ENCODE measurements at regions not wholly inside any gene's neighbourhood (a gene's known extent, or its start where the extent isn't known, plus 50 kb on each side); places are given as distances from the start of the nearest gene placed in this dataset.

GRCh38 chr4:189385579-189385978 lies 555.1 kb upstream of the FRG1 start:
- Histone ChIP-seq H3K4me2 (ENCODE audit: low read length) (no peak overlapping the region), H3K27ac (ENCODE audit: low read length) (no peak overlapping the region), H3K79me2 (ENCODE audit: low read length) (no peaks in the 10 kb centered on the region), H3K9me2 (replicated peaks; ENCODE audit: low read length) (no peaks in the 10 kb centered on the region), H3K4me1 (ENCODE audit: insufficient read depth, low read length) (no peaks in the 10 kb centered on the region), H3K27me3 (ENCODE audit: low read length) (no peaks in the 10 kb centered on the region), H3K9me3 (ENCODE audit: low read length) (no peaks in the 10 kb centered on the region), H3F3A (ENCODE audit: low read length, unreplicated experiment) (no peaks in the 10 kb centered on the region), H2AFZ (ENCODE audit: low read length) (no peak overlapping the region), H4K20me1 (ENCODE audit: low read length) (no peaks in the 10 kb centered on the region), H3K4me3 (ENCODE audit: low read length) (no peak overlapping the region), H3K9ac (ENCODE audit: low read length) (no peak overlapping the region), H3K36me3 (ENCODE audit: low read depth, low read length) (no peaks in the 10 kb centered on the region)
- BruUV-seq (replicated peaks) = no TSS peak
- DNase-seq = no peak
- CTCF ChIA-PET = no interaction called here
- no peak for ATAC-seq
- TF ChIP-seq EZH2phosphoT487 (IDR thresholded peaks at IDR 0.05; ENCODE audit: borderline replicate concordance, low read length) (no peak), EZH2 (IDR thresholded peaks at IDR 0.05; ENCODE audit: low read length, unreplicated experiment) (no peak)
- TF ChIP-seq, protein P1, sequence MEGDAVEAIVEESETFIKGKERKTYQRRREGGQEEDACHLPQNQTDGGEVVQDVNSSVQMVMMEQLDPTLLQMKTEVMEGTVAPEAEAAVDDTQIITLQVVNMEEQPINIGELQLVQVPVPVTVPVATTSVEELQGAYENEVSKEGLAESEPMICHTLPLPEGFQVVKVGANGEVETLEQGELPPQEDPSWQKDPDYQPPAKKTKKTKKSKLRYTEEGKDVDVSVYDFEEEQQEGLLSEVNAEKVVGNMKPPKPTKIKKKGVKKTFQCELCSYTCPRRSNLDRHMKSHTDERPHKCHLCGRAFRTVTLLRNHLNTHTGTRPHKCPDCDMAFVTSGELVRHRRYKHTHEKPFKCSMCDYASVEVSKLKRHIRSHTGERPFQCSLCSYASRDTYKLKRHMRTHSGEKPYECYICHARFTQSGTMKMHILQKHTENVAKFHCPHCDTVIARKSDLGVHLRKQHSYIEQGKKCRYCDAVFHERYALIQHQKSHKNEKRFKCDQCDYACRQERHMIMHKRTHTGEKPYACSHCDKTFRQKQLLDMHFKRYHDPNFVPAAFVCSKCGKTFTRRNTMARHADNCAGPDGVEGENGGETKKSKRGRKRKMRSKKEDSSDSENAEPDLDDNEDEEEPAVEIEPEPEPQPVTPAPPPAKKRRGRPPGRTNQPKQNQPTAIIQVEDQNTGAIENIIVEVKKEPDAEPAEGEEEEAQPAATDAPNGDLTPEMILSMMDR (conservative IDR thresholded peaks at IDR 0.05; ENCODE audit: low read depth, low read length) = no peak
- POLR2A ChIA-PET (ENCODE audit: unreplicated experiment) = interaction anchor here (0.7 kb wide), 1 partner anchor 475 kb away, joined by 3 read pairs; no protein-coding TSS in a partner anchor
- intact Hi-C loops (cut with micrococcal nuclease) = no loop called here

DNA sequence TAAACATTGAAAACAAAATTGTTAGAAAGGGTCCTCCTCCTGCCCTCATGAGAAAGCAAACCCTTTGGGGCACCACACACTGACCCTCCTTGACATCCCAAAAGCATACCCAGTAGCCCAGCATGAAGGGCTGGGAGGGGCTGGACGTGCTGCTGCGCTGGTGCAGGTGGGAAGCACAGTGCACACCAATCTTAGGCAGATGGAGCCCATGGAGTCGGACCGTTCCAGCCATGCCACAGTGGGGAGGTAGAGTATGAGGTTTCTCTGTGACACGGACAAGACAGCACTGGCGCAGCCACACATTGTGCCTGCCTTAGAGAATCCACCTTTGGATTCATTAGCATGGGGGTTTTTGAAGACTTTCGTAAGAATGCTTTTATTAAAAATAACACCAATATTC lies 544.2 kb upstream of the FRG1 start:
- Histone ChIP-seq H3K36me3 (ENCODE audit: low read depth, low read length) (no peaks in the 10 kb centered on the region), H3K4me2 (ENCODE audit: low read length) (no peak overlapping the region), H3F3A (ENCODE audit: low read length, unreplicated experiment) (no peaks in the 10 kb centered on the region), H3K9ac (ENCODE audit: low read length) (no peak overlapping the region), H2AFZ (ENCODE audit: low read length) (no peak overlapping the region), H3K9me2 (replicated peaks; ENCODE audit: low read length) (no peaks in the 10 kb centered on the region), H4K20me1 (ENCODE audit: low read length) (no peaks in the 10 kb centered on the region), H3K27ac (ENCODE audit: low read length) (no peak overlapping the region), H3K27me3 (ENCODE audit: low read length) (no peaks in the 10 kb centered on the region), H3K79me2 (ENCODE audit: low read length) (no peaks in the 10 kb centered on the region), H3K4me1 (ENCODE audit: insufficient read depth, low read length) (no peaks in the 10 kb centered on the region), H3K9me3 (ENCODE audit: low read length) (no peaks in the 10 kb centered on the region), H3K4me3 (ENCODE audit: low read length) (no peak overlapping the region)
- TF ChIP-seq EZH2 (IDR thresholded peaks at IDR 0.05; ENCODE audit: low read length, unreplicated experiment) (no peak), EZH2phosphoT487 (IDR thresholded peaks at IDR 0.05; ENCODE audit: borderline replicate concordance, low read length) (no peak)
- TF ChIP-seq, protein P1 (conservative IDR thresholded peaks at IDR 0.05; ENCODE audit: low read depth, low read length) = no peak
- no peak for ATAC-seq
- POLR2A ChIA-PET (ENCODE audit: unreplicated experiment) = no interaction called here
- no TSS peak for BruUV-seq (replicated peaks)
- DNase-seq = no peak
- intact Hi-C loops (cut with micrococcal nuclease) = no loop called here
- CTCF ChIA-PET = no interaction called here

- Histone ChIP-seq H4K20me1 (ENCODE audit: low read length) (no peaks in the 10 kb centered on the region), H3K9me3 (ENCODE audit: low read length) (no peaks in the 10 kb centered on the region), H2AFZ (ENCODE audit: low read length) (no peak overlapping the region), H3K4me1 (ENCODE audit: insufficient read depth, low read length) (no peaks in the 10 kb centered on the region), H3K4me2 (ENCODE audit: low read length) (no peak overlapping the region), H3K9ac (ENCODE audit: low read length) (no peak overlapping the region), H3K9me2 (replicated peaks; ENCODE audit: low read length) (no peaks in the 10 kb centered on the region), H3K79me2 (ENCODE audit: low read length) (no peaks in the 10 kb centered on the region), H3K27ac (ENCODE audit: low read length) (no peak overlapping the region), H3K4me3 (ENCODE audit: low read length) (no peak overlapping the region), H3K36me3 (ENCODE audit: low read depth, low read length) (no peaks in the 10 kb centered on the region), H3K27me3 (ENCODE audit: low read length) (no peaks in the 10 kb centered on the region), H3F3A (ENCODE audit: low read length, unreplicated experiment) (no peaks in the 10 kb centered on the region)
- intact Hi-C loops (cut with micrococcal nuclease) = no loop called here
- ChIA-PET POLR2A (ENCODE audit: unreplicated experiment) (no interaction called here), CTCF (no interaction called here)
- no TSS peak for BruUV-seq (replicated peaks)
- ATAC-seq = no peak
- no peak for TF ChIP-seq EZH2phosphoT487 (IDR thresholded peaks at IDR 0.05; ENCODE audit: borderline replicate concordance, low read length)
- TF ChIP-seq, protein P1 (conservative IDR thresholded peaks at IDR 0.05; ENCODE audit: low read depth, low read length) = no peak
- no peak for TF ChIP-seq EZH2 (IDR thresholded peaks at IDR 0.05; ENCODE audit: low read length, unreplicated experiment)
- DNase-seq = no peak
Measured at GRCh38 chr4:189404271-189404670, 536.4 kb upstream of the FRG1 start.

Data from PC-3 (cell line).